ENCODE measurements at regions not wholly inside any gene's neighbourhood (a gene's known extent, or its start where the extent isn't known, plus 50 kb on each side); places are given as distances from the start of the nearest gene placed in this dataset.

DNA sequence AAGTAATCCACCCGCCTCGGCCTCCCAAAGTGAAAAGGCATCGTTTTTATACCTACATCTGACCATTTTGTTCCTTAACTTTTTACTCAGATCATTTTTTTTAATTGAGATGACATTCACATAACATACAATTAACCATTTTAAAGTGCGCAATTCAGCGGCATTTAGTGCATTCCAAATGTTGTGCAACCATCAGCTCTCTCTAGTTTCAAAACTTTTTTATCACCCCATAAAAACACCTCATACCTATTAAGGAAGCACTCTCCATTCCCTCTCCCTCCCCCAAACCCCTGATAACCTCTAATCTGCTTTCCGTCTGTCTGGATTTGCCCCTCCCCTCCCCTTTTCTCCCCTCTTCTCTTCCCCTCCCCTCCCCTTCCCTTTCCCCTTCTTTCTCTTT is 310.1 kb downstream of the UACA start:
- Histone ChIP-seq H3K27me3 (ENCODE audit: control insufficient read depth, insufficient read depth, low read length) (peaks cover 32% of the 10 kb centered on the region), H2BK15ac (ENCODE audit: low read depth, low read length) (no peak overlapping the region), H2BK20ac (ENCODE audit: low read depth, low read length) (no peak overlapping the region), H3K14ac (replicated peaks; ENCODE audit: low read depth, low read length) (no peak overlapping the region), H3K4me2 (ENCODE audit: low read depth, low read length) (no peak overlapping the region), H3K4me1 (ENCODE audit: control insufficient read depth, insufficient read depth, low read length) (no peaks in the 10 kb centered on the region), H3K9ac (ENCODE audit: low read depth, low read length) (no peak overlapping the region), H3K56ac (ENCODE audit: extremely low read depth, insufficient read depth, low read length) (no peak overlapping the region), H3K9me1 (ENCODE audit: insufficient read depth, low read length) (no peaks in the 10 kb centered on the region), H3K36me3 (ENCODE audit: control insufficient read depth, insufficient read depth, low read length) (no peaks in the 10 kb centered on the region), H2AFZ (replicated peaks; ENCODE audit: low read length, poor library complexity) (no peak overlapping the region), H2AK9ac (replicated peaks; ENCODE audit: low read depth, low read length, poor library complexity) (no peak overlapping the region), H3K23ac (ENCODE audit: low read depth, low read length) (no peak overlapping the region), H3K9me3 (ENCODE audit: control insufficient read depth, insufficient read depth, low read length) (no peaks in the 10 kb centered on the region), H3K18ac (ENCODE audit: low read depth, low read length) (no peak overlapping the region), H4K8ac (ENCODE audit: low read depth in 2 of 2, low read length in 2 of 2) (no peak overlapping the region), H2BK5ac (ENCODE audit: low read depth, low read length, poor library complexity, severe bottlenecking) (no peak overlapping the region), H3K4ac (ENCODE audit: low read depth, low read length) (no peak overlapping the region), H3K4me3 (ENCODE audit: insufficient read depth, low read depth, low read length) (no peak overlapping the region), H4K5ac (ENCODE audit: low read depth, low read length) (no peak overlapping the region), H3K79me1 (ENCODE audit: low read depth in 1 of 2, low read length in 2 of 2) (no peaks in the 10 kb centered on the region), H4K20me1 (ENCODE audit: insufficient read depth, low read length) (no peaks in the 10 kb centered on the region; the same call in 1 of the 2 replicates), H4K91ac (ENCODE audit: insufficient read depth, low read depth, low read length) (no peak overlapping the region), H2AK5ac (ENCODE audit: low read depth, low read length) (no peak overlapping the region), H2BK120ac (ENCODE audit: low read depth, low read length) (no peak overlapping the region), H3K27ac (ENCODE audit: insufficient read depth, low read length) (no peak overlapping the region)
- intact Hi-C loops (cut with micrococcal nuclease) (no loop called here), dilution Hi-C loops (cut with HindIII; ENCODE audit: low sequenced_read_pairs, unreplicated experiment) (no loop called here), in situ Hi-C loops (cut with MboI; ENCODE audit: low sequenced_read_pairs) (no loop called here)
- BruUV-seq (replicated peaks): no TSS peak
- WGBS, 2 experiments (ENCODE audit: extremely low coverage in 2 of 2, insufficient read length in 1 of 2): 60% methylated on average over 2 of the region's 6 CpGs; no CpG with 5 or more reads in 1 of the 2 experiments
- ATAC-seq (ENCODE audit: low read depth) (no peak), DNase-seq (no peak)
- ChIA-PET POLR2A (ENCODE audit: unreplicated experiment) (no interaction called here), CTCF (no interaction called here)
- no peak for TF ChIP-seq MAZ (IDR thresholded peaks at IDR 0.05; ENCODE audit: borderline replicate concordance, low read depth, low read length)
- no peak for TF ChIP-seq SMC3 (IDR thresholded peaks at IDR 0.05; ENCODE audit: low read depth, low read length)
- TF ChIP-seq CHD1 (IDR thresholded peaks at IDR 0.05; ENCODE audit: low read depth, low read length): no peak
- TF ChIP-seq RFX5 (IDR thresholded peaks at IDR 0.05; ENCODE audit: low read depth, low read length): no peak
- TF ChIP-seq MAFK (IDR thresholded peaks at IDR 0.05; ENCODE audit: low read depth, low read length): no peak
- TF ChIP-seq CEBPB (IDR thresholded peaks at IDR 0.05; ENCODE audit: low read depth, low read length): no peak
- TF ChIP-seq BHLHE40 (IDR thresholded peaks at IDR 0.05; ENCODE audit: low read depth, low read length): no peak
- TF ChIP-seq RCOR1 (IDR thresholded peaks at IDR 0.05; ENCODE audit: insufficient replicate concordance, low read length): no peak
- TF ChIP-seq FOS (IDR thresholded peaks at IDR 0.05; ENCODE audit: low read depth, low read length): no peak
- TF ChIP-seq, protein P1, sequence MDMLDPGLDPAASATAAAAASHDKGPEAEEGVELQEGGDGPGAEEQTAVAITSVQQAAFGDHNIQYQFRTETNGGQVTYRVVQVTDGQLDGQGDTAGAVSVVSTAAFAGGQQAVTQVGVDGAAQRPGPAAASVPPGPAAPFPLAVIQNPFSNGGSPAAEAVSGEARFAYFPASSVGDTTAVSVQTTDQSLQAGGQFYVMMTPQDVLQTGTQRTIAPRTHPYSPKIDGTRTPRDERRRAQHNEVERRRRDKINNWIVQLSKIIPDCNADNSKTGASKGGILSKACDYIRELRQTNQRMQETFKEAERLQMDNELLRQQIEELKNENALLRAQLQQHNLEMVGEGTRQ (IDR thresholded peaks at IDR 0.05; ENCODE audit: low read depth, low read length): no peak
- TF ChIP-seq, protein P2, sequence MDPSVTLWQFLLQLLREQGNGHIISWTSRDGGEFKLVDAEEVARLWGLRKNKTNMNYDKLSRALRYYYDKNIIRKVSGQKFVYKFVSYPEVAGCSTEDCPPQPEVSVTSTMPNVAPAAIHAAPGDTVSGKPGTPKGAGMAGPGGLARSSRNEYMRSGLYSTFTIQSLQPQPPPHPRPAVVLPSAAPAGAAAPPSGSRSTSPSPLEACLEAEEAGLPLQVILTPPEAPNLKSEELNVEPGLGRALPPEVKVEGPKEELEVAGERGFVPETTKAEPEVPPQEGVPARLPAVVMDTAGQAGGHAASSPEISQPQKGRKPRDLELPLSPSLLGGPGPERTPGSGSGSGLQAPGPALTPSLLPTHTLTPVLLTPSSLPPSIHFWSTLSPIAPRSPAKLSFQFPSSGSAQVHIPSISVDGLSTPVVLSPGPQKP (IDR thresholded peaks at IDR 0.05; ENCODE audit: borderline replicate concordance, low read depth, low read length): no peak
- no peak for TF ChIP-seq MXI1 (IDR thresholded peaks at IDR 0.05; ENCODE audit: borderline replicate concordance, low read depth, low read length)
- no peak for TF ChIP-seq RAD21 (IDR thresholded peaks at IDR 0.05; ENCODE audit: low read length)
- TF ChIP-seq, protein P3, sequence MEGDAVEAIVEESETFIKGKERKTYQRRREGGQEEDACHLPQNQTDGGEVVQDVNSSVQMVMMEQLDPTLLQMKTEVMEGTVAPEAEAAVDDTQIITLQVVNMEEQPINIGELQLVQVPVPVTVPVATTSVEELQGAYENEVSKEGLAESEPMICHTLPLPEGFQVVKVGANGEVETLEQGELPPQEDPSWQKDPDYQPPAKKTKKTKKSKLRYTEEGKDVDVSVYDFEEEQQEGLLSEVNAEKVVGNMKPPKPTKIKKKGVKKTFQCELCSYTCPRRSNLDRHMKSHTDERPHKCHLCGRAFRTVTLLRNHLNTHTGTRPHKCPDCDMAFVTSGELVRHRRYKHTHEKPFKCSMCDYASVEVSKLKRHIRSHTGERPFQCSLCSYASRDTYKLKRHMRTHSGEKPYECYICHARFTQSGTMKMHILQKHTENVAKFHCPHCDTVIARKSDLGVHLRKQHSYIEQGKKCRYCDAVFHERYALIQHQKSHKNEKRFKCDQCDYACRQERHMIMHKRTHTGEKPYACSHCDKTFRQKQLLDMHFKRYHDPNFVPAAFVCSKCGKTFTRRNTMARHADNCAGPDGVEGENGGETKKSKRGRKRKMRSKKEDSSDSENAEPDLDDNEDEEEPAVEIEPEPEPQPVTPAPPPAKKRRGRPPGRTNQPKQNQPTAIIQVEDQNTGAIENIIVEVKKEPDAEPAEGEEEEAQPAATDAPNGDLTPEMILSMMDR (conservative IDR thresholded peaks at IDR 0.05; ENCODE audit: low read depth, low read length): no peak
- no peak for TF ChIP-seq NFE2L2 (IDR thresholded peaks at IDR 0.05; ENCODE audit: low read depth, low read length)
- no peak for TF ChIP-seq POLR2A (IDR thresholded peaks at IDR 0.05; ENCODE audit: low read depth, low read length)
